OCI-LY1 (cell line): ENCODE measurements at regions not wholly inside any gene's neighbourhood (a gene's known extent, or its start where the extent isn't known, plus 50 kb on each side); places are given as distances from the start of the nearest gene placed in this dataset.
"Not testable (repeated sequence)": the region's sequence is repeated elsewhere in the genome, so short reads cannot be mapped to it uniquely, and the experiment has no call there.

Experiments
- EZH2 ChIP-seq: fragments of 200-600 bp; sonication (generic), shearing (Covaris generic); IDR thresholded peaks from 2 replicates; pipeline ENCODE4 v1.8.0; 2017; ENCODE audit warnings: borderline replicate concordance, mixed run types, mild to moderate bottlenecking, antibody characterized with exemption, low read length, moderate library complexity, mixed read lengths
- TF ChIP-seq, protein P1 (sequence below): fragments of 200-600 bp; sonication (generic), shearing (Covaris generic); IDR thresholded peaks from 2 replicates; pipeline ENCODE4 v1.5.1; 2017; ENCODE audit warnings: mild to moderate bottlenecking, antibody characterized with exemption, low read length, moderate library complexity, mixed read lengths

DNA sequence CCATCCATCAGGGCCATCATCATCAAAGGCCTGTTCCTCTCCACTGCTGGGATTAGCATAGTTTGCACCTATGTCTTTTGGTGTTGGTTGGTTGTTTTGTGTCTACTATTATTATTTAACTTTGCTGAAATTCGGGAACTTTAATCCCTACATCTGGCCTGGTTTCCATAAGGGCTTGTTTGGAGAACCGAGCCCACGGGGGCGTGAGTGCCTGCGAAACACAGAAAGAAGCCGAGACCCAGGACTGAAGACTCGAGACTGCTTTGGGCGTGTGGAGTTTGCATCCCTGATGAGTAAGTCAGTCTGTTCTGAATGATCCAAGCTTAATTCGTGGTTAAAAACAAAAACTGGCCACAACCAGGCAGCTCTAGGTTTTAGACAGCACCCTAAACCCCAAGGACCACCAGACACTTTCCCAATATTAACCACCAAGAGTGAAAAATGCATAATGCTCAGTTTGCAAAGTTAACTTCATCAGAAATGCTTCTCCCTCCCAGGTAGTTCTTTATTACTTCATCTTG lies 195.6 kb downstream of the BCL2L11 start:
- not testable (repeated sequence) for TF ChIP-seq EZH2
- TF ChIP-seq, protein P1, sequence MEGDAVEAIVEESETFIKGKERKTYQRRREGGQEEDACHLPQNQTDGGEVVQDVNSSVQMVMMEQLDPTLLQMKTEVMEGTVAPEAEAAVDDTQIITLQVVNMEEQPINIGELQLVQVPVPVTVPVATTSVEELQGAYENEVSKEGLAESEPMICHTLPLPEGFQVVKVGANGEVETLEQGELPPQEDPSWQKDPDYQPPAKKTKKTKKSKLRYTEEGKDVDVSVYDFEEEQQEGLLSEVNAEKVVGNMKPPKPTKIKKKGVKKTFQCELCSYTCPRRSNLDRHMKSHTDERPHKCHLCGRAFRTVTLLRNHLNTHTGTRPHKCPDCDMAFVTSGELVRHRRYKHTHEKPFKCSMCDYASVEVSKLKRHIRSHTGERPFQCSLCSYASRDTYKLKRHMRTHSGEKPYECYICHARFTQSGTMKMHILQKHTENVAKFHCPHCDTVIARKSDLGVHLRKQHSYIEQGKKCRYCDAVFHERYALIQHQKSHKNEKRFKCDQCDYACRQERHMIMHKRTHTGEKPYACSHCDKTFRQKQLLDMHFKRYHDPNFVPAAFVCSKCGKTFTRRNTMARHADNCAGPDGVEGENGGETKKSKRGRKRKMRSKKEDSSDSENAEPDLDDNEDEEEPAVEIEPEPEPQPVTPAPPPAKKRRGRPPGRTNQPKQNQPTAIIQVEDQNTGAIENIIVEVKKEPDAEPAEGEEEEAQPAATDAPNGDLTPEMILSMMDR = not testable (repeated sequence)
